Keratinocyte (primary cell): ENCODE measurements at regions not wholly inside any gene's neighbourhood (a gene's known extent, or its start where the extent isn't known, plus 50 kb on each side); places are given as distances from the start of the nearest gene placed in this dataset.

Experiments
- DNase-seq: peaks from one replicate; pipeline ENCODE4 v3.0.0-alpha.2; 2011; ENCODE audit warnings: low read depth, missing footprints, low spot score
- FAIRE-seq: peaks from 2 replicates; lab custom pipeline; 2011; peaks lifted over from hg19 to GRCh38; lab: Jason Lieb, UNC
- H2AFZ ChIP-seq: 2 replicates; pipeline ENCODE4 v1.6.0; 2012; ENCODE audit warnings: low read length, control low read depth, inconsistent platforms; ENCODE audit not compliant: control insufficient read depth
- H3K27ac ChIP-seq: 2 replicates; pipeline ENCODE4 v1.5.1; 2011; ENCODE audit warnings: low read length; ENCODE audit not compliant: control insufficient read depth, insufficient read depth
- H3K27me3 ChIP-seq: 3 replicates; pipeline ENCODE4 v1.6.0; 2011; ENCODE audit warnings: low read length; ENCODE audit not compliant: control insufficient read depth, insufficient read depth; ENCODE audit errors: extremely low read depth
- H3K36me3 ChIP-seq, 2 experiments: 2 replicates in 1 of 2; 3 replicates in 1 of 2; pipeline ENCODE4 v1.5.1; 2011; ENCODE audit warnings: low read length in 2 of 2, mild to moderate bottlenecking in 1 of 2; ENCODE audit not compliant: control insufficient read depth in 2 of 2, insufficient read depth in 2 of 2; ENCODE audit errors: extremely low read depth in 1 of 2
- H3K4me1 ChIP-seq: 3 replicates; pipeline ENCODE4 v1.5.1; 2011; ENCODE audit warnings: low read length; ENCODE audit not compliant: control insufficient read depth, insufficient read depth; ENCODE audit errors: extremely low read depth
- H3K4me2 ChIP-seq: 3 replicates; pipeline ENCODE4 v1.6.0; 2011; ENCODE audit warnings: low read depth, low read length; ENCODE audit not compliant: control insufficient read depth, insufficient read depth; ENCODE audit errors: extremely low read depth
- H3K4me3 ChIP-seq, 3 experiments: fragments of 200-600 bp in 1 of 3; sonication (generic) in 1 of 3; 2 replicates in 2 of 3; 3 replicates in 1 of 3; pipeline ENCODE4 v1.5.1; 2011 to 2016; ENCODE audit warnings: low read length in 3 of 3, mild to moderate bottlenecking in 3 of 3, control low read depth in 2 of 3, inconsistent platforms in 1 of 3, low read depth in 1 of 3, mixed read lengths in 1 of 3, mixed run types in 1 of 3, moderate library complexity in 1 of 3; ENCODE audit not compliant: control insufficient read depth in 2 of 3, insufficient read depth in 2 of 3; ENCODE audit errors: extremely low read depth in 1 of 3
- H3K79me2 ChIP-seq: 2 replicates; pipeline ENCODE4 v1.6.0; 2012; ENCODE audit warnings: low read length; ENCODE audit not compliant: control insufficient read depth, insufficient read depth
- H3K9ac ChIP-seq: 3 replicates; pipeline ENCODE4 v1.6.0; 2011; ENCODE audit warnings: low read length; ENCODE audit not compliant: control insufficient read depth, insufficient read depth; ENCODE audit errors: extremely low read depth
- H3K9me1 ChIP-seq: 3 replicates; pipeline ENCODE4 v1.6.0; 2011; ENCODE audit warnings: low read length; ENCODE audit not compliant: control insufficient read depth, insufficient read depth; ENCODE audit errors: extremely low read depth
- H3K9me3 ChIP-seq: 2 replicates; pipeline ENCODE4 v1.5.1; 2012; ENCODE audit warnings: low read depth, low read length; ENCODE audit not compliant: control insufficient read depth
- H4K20me1 ChIP-seq: 3 replicates; pipeline ENCODE4 v1.6.0; 2011; ENCODE audit warnings: low read length; ENCODE audit not compliant: control insufficient read depth, insufficient read depth; ENCODE audit errors: extremely low read depth
- EZH2 ChIP-seq: IDR thresholded peaks from one replicate; pipeline ENCODE4 v1.6.1; 2012; ENCODE audit warnings: inconsistent platforms, mild to moderate bottlenecking, low read length, moderate library complexity
- dilution Hi-C: fragments of 300-500 bp; cut with MboI; formaldehyde crosslinking; loops from one replicate; pipeline ENCODE4 v1.7.0; 2020; ENCODE audit warnings: low sequenced_read_pairs; ENCODE audit not compliant: extremely low pct_ligation_motif_present
- TF ChIP-seq, protein P1 (sequence below), 3 experiments: IDR thresholded peaks in 1 of 3; conservative IDR thresholded peaks in 1 of 3; optimal IDR thresholded peaks in 1 of 3; 2 replicates in 2 of 3; 3 replicates in 1 of 3; pipeline versions ENCODE3 to v1.5.1; 2011; ENCODE audit warnings: low read length in 3 of 3, mild to moderate bottlenecking in 3 of 3, moderate library complexity in 2 of 3, control low read depth in 1 of 3, inconsistent platforms in 1 of 3; ENCODE audit not compliant: insufficient read depth in 2 of 3; ENCODE audit errors: extremely low read depth in 1 of 3

DNA sequence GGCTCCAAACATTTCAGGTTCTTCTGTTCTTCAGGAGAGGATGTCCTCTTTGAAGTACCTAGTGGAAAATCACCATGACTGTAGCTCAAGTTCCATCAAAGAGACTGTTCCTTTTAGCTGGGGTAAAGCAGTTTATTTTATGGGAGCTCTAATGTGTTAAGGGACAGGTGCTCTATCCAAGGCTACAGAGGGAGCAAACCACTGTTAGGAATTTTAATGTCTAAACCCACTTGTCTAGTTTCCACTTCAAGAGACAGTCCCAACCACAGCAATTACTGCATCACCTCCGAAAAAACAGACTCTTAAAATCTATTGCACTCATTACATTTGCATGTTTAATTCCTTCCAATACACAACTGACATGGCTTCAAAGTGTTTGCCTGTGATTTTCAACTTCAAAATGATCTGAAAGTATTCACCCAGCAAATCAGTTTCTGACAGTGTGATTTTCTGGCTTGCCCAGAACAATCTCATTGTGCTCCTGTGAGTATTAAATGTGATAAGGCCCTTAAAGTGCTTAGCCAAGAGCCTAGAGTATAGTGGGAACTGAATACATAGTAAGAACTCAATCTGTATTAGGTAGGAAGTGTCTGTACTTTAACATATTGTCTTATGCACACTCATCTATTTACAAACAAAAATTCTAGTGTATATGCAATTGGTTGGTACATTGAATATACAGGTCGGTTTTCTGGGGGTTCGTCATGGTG, 266.5 kb upstream of the CCDC54 start:
- DNase-seq (no peak), FAIRE-seq (no peak)
- H4K20me1 ChIP-seq = no peaks in the 10 kb centered on the region
- H3K4me2 ChIP-seq = no peak overlapping the region
- H3K27me3 ChIP-seq = no peaks in the 10 kb centered on the region
- dilution Hi-C loops = no loop called here
- no peaks in the 10 kb centered on the region for H3K36me3 ChIP-seq
- H3K79me2 ChIP-seq = no peaks in the 10 kb centered on the region
- H2AFZ ChIP-seq = no peak overlapping the region
- H3K4me1 ChIP-seq = no peaks in the 10 kb centered on the region
- H3K4me3 ChIP-seq = no peak overlapping the region
- H3K9ac ChIP-seq = no peak overlapping the region
- H3K27ac ChIP-seq = no peak overlapping the region
- H3K9me3 ChIP-seq = no peaks in the 10 kb centered on the region
- TF ChIP-seq, protein P1, sequence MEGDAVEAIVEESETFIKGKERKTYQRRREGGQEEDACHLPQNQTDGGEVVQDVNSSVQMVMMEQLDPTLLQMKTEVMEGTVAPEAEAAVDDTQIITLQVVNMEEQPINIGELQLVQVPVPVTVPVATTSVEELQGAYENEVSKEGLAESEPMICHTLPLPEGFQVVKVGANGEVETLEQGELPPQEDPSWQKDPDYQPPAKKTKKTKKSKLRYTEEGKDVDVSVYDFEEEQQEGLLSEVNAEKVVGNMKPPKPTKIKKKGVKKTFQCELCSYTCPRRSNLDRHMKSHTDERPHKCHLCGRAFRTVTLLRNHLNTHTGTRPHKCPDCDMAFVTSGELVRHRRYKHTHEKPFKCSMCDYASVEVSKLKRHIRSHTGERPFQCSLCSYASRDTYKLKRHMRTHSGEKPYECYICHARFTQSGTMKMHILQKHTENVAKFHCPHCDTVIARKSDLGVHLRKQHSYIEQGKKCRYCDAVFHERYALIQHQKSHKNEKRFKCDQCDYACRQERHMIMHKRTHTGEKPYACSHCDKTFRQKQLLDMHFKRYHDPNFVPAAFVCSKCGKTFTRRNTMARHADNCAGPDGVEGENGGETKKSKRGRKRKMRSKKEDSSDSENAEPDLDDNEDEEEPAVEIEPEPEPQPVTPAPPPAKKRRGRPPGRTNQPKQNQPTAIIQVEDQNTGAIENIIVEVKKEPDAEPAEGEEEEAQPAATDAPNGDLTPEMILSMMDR (optimal IDR thresholded peaks at IDR 0.05 in 1 of 3, IDR thresholded peaks at IDR 0.05 in 1 of 3, conservative IDR thresholded peaks at IDR 0.05 in 1 of 3; ENCODE audit: extremely low read depth in 1 of 3, insufficient read depth in 2 of 3, low read length in 3 of 3) = no peak
- TF ChIP-seq EZH2 = no peak
- H3K9me1 ChIP-seq = no peaks in the 10 kb centered on the region

DNA sequence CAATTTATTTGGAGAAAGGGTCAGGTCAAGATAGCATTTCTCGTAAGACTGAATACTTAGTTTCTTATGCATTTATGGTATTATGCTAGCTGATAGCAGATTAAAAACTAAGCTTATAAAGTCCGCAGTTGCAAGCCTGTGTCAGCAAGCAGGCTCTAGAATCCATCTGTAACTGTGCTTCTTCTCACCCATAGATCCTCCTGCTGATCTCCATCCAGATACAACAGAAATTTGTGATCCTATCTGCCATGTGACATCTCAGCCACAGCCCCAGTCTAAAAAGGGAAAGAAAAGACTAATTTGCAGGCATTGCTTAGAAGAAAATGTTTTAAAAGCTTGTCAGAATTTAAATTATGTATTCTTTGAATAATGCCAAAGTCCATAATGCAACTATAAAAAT, 265.4 kb upstream of the CCDC54 start:
- Histone ChIP-seq H3K4me3 (no peak overlapping the region), H3K4me1 (no peaks in the 10 kb centered on the region), H3K27ac (no peak overlapping the region), H3K9me1 (no peaks in the 10 kb centered on the region), H2AFZ (no peak overlapping the region), H3K27me3 (no peaks in the 10 kb centered on the region), H3K36me3 (no peaks in the 10 kb centered on the region), H3K79me2 (no peaks in the 10 kb centered on the region), H3K9me3 (no peaks in the 10 kb centered on the region), H3K9ac (no peak overlapping the region), H3K4me2 (no peak overlapping the region), H4K20me1 (no peaks in the 10 kb centered on the region)
- TF ChIP-seq EZH2 = no peak
- TF ChIP-seq, protein P1 (optimal IDR thresholded peaks at IDR 0.05 in 1 of 3, IDR thresholded peaks at IDR 0.05 in 1 of 3, conservative IDR thresholded peaks at IDR 0.05 in 1 of 3; ENCODE audit: extremely low read depth in 1 of 3, insufficient read depth in 2 of 3, low read length in 3 of 3) = no peak
- DNase-seq (no peak), FAIRE-seq (no peak)
- dilution Hi-C loops = no loop called here
